Calu3 (cell line): ENCODE measurements at regions not wholly inside any gene's neighbourhood (a gene's known extent, or its start where the extent isn't known, plus 50 kb on each side); places are given as distances from the start of the nearest gene placed in this dataset.

Experiments used
- BruUV-seq: library from RNA; stranded (reverse); fragments of 400-500 nt; replicated peaks from 2 replicates; lab custom pipeline; 2021; lab: Mats Ljungman, UMichigan
- CTCF ChIA-PET: fragments of 300-600 bp; sonication (Branson Sonifier 250); formaldehyde crosslinking; loops from one replicate; lab custom pipeline; 2022; ENCODE audit warnings: antibody characterized with exemption; lab: Charles Lee
- DNase-seq: peaks from one replicate; pipeline ENCODE4 v3.0.0; 2022
- H3K27ac Mint-ChIP-seq: one replicate; pipeline ENCODE4 v1.8.0; 2022; ENCODE audit warnings: mixed read lengths; ENCODE audit not compliant: unreplicated experiment
- H3K27me3 Mint-ChIP-seq: one replicate; pipeline ENCODE4 v1.8.0; 2022; ENCODE audit warnings: mixed read lengths; ENCODE audit not compliant: unreplicated experiment
- H3K36me3 Mint-ChIP-seq: one replicate; pipeline ENCODE4 v1.8.0; 2022; ENCODE audit warnings: mild to moderate bottlenecking, moderate library complexity, mixed read lengths; ENCODE audit not compliant: insufficient read depth, unreplicated experiment
- H3K4me1 Mint-ChIP-seq: one replicate; pipeline ENCODE4 v1.8.0; 2022; ENCODE audit warnings: mild to moderate bottlenecking, low read depth, mixed read lengths; ENCODE audit not compliant: unreplicated experiment
- H3K4me3 Mint-ChIP-seq: one replicate; pipeline ENCODE4 v1.8.0; 2022; ENCODE audit warnings: mild to moderate bottlenecking, low read depth, moderate library complexity, mixed read lengths; ENCODE audit not compliant: unreplicated experiment
- H3K9me3 Mint-ChIP-seq: one replicate; pipeline ENCODE4 v1.8.0; 2022; ENCODE audit warnings: low read depth, mixed read lengths; ENCODE audit not compliant: unreplicated experiment
- intact Hi-C: fragments of 100-400 bp; cut with micrococcal nuclease; formaldehyde crosslinking; loops from one replicate; pipeline ENCODE4 v1.10.0; 2022; ENCODE audit not compliant: unreplicated experiment
- TF ChIP-seq, protein P1 (sequence below): fragments of 200-600 bp; IDR thresholded peaks from one replicate; pipeline ENCODE4 v1.8.0; 2022; ENCODE audit warnings: antibody characterized with exemption; ENCODE audit not compliant: unreplicated experiment

DNA sequence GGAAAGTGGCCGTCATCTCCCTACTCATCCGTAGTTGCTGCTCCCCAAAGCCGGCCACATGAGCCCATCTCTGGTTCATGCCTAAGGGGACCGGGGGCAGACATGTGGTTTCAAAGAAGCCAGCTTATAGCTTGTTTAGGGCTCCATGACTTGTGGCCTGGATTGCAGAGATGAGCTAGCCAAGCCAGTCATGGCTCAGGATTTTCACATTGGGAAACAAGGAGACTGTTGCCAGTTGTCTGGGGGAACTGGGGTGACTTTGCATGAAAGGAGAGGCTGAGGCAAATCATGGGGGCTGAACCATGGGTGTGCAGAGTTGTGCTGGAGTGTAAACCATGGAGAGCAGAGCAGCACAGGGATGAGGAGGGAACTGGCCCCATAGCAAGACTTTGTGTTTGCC is 183.0 kb upstream of the APCDD1 start:
- Mint-ChIP-seq H3K4me1 (peaks cover 2% of the 10 kb centered on the region), H3K36me3 (no peaks in the 10 kb centered on the region), H3K27ac (no peak overlapping the region), H3K9me3 (peaks cover 4% of the 10 kb centered on the region), H3K27me3 (peaks cover 39% of the 10 kb centered on the region), H3K4me3 (no peak overlapping the region)
- no peak for DNase-seq
- no TSS peak for BruUV-seq
- CTCF ChIA-PET: no interaction called here
- TF ChIP-seq, protein P1, sequence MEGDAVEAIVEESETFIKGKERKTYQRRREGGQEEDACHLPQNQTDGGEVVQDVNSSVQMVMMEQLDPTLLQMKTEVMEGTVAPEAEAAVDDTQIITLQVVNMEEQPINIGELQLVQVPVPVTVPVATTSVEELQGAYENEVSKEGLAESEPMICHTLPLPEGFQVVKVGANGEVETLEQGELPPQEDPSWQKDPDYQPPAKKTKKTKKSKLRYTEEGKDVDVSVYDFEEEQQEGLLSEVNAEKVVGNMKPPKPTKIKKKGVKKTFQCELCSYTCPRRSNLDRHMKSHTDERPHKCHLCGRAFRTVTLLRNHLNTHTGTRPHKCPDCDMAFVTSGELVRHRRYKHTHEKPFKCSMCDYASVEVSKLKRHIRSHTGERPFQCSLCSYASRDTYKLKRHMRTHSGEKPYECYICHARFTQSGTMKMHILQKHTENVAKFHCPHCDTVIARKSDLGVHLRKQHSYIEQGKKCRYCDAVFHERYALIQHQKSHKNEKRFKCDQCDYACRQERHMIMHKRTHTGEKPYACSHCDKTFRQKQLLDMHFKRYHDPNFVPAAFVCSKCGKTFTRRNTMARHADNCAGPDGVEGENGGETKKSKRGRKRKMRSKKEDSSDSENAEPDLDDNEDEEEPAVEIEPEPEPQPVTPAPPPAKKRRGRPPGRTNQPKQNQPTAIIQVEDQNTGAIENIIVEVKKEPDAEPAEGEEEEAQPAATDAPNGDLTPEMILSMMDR: no peak
- intact Hi-C loops: no loop called here

GRCh38 chr18:10274301-10274700 is 180.1 kb upstream of the APCDD1 start:
- no TSS peak for BruUV-seq
- H3K4me3 Mint-ChIP-seq: no peak overlapping the region
- CTCF ChIA-PET: no interaction called here

DNA sequence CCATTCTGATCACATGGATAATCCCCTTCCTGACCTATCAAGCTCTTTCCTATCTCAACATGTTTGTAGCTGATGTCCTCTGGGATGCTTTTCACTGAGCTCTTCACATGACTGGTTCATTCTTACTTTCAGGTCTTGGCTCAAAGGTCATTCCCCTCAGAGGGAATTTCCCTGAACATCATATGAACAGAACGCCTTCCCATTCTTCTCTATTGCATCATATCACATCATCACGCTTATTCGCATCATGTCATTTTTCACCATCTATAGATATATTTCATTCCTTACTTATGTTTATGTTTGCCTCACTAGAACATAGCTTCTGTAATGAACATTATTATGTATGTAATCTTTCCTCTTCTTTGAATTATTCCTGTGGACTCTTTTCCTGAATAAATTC is 178.9 kb upstream of the APCDD1 start:
- no peak overlapping the region for H3K4me3 Mint-ChIP-seq
- H3K9me3 Mint-ChIP-seq: peaks cover 4% of the 10 kb centered on the region
- H3K4me1 Mint-ChIP-seq: no peaks in the 10 kb centered on the region
- CTCF ChIA-PET: no interaction called here
- intact Hi-C loops: no loop called here
- no peaks in the 10 kb centered on the region for H3K36me3 Mint-ChIP-seq
- no peak overlapping the region for H3K27ac Mint-ChIP-seq
- no TSS peak for BruUV-seq
- TF ChIP-seq, protein P1: no peak
- no peak for DNase-seq
- H3K27me3 Mint-ChIP-seq: peaks cover 39% of the 10 kb centered on the region

More at GRCh38 chr18:10274301-10274700, 180.1 kb upstream of the APCDD1 start:
- H3K36me3 Mint-ChIP-seq: no peaks in the 10 kb centered on the region
- TF ChIP-seq, protein P1: no peak
- H3K27ac Mint-ChIP-seq: no peak overlapping the region
- no peaks in the 10 kb centered on the region for H3K4me1 Mint-ChIP-seq
- H3K27me3 Mint-ChIP-seq: peaks cover 39% of the 10 kb centered on the region
- no peak for DNase-seq
- H3K9me3 Mint-ChIP-seq: peaks cover 4% of the 10 kb centered on the region
- intact Hi-C loops: no loop called here

DNA sequence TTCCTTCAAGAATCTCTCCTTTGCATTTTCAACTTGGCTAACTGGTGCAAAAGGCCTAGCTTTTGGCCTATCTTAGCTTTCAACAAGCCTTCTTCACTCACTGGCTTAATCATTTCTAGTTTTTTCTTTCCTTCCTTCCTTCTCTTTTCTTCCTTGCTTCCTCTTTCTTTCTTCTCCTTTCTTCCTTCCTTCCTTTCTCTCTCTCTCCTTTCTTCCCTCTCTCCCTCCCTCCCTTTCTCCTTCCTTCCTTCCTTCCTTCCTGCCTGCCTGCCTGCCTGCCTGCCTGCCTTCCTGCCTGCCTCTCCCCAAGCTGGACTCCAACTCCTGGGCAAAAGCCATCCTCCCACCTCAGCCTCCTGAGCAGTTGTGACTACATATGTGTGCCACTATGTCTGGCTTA is 176.2 kb upstream of the APCDD1 start:
- Mint-ChIP-seq H3K9me3 (peaks cover 4% of the 10 kb centered on the region), H3K36me3 (peaks cover 1% of the 10 kb centered on the region)
- no TSS peak for BruUV-seq

More for the DNA sequence above, 176.2 kb upstream of the APCDD1 start:
- Mint-ChIP-seq H3K4me1 (no peaks in the 10 kb centered on the region), H3K27ac (no peak overlapping the region), H3K27me3 (peaks cover 36% of the 10 kb centered on the region), H3K4me3 (no peak overlapping the region)
- CTCF ChIA-PET: interaction anchor here (1.2 kb wide), 1 partner anchor 22 kb away, joined by 3 read pairs; no protein-coding TSS in a partner anchor
- intact Hi-C loops: no loop called here
- no peak for DNase-seq
- TF ChIP-seq, protein P1: no peak
